ENCODE measurements at regions not wholly inside any gene's neighbourhood (a gene's known extent, or its start where the extent isn't known, plus 50 kb on each side); places are given as distances from the start of the nearest gene placed in this dataset.

- Mint-ChIP-seq H3K27ac (no peak overlapping the region), H3K4me3 (no peak overlapping the region), H3K36me3 (ENCODE audit: low read depth) (no peaks in the 10 kb centered on the region), H3K27me3 (peaks cover 6% of the 10 kb centered on the region), H3K4me1 (no peaks in the 10 kb centered on the region), H3K9me3 (no peaks in the 10 kb centered on the region)
- CTCF ChIA-PET = no interaction called here
- DNase-seq = no peak
- POLR2A ChIA-PET = no interaction called here
Observed at GRCh38 chr7:96407427-96407826, 85.5 kb upstream of the SLC25A13 start.

GRCh38 chr7:96402913-96403312 lies 81.0 kb upstream of the SLC25A13 start:
- Mint-ChIP-seq H3K9me3 (no peaks in the 10 kb centered on the region), H3K4me1 (no peaks in the 10 kb centered on the region), H3K4me3 (no peak overlapping the region), H3K27me3 (peaks cover 12% of the 10 kb centered on the region), H3K27ac (no peak overlapping the region), H3K36me3 (ENCODE audit: low read depth) (no peaks in the 10 kb centered on the region)
- ChIA-PET POLR2A (no interaction called here), CTCF (no interaction called here)
- no peak for DNase-seq

GRCh38 chr7:96401200-96401599 lies 79.3 kb upstream of the SLC25A13 start:
- POLR2A ChIA-PET = no interaction called here
- no peaks in the 10 kb centered on the region for H3K9me3 Mint-ChIP-seq
- no peaks in the 10 kb centered on the region for H3K4me1 Mint-ChIP-seq
- CTCF ChIA-PET = no interaction called here
- no peak for DNase-seq
- H3K4me3 Mint-ChIP-seq = no peak overlapping the region
- H3K27me3 Mint-ChIP-seq = peaks cover 14% of the 10 kb centered on the region
- H3K36me3 Mint-ChIP-seq (ENCODE audit: low read depth) = no peaks in the 10 kb centered on the region
- H3K27ac Mint-ChIP-seq = no peak overlapping the region

GRCh38 chr7:96400518-96400917 lies 78.6 kb upstream of the SLC25A13 start:
- CTCF ChIA-PET = no interaction called here

GRCh38 chr7:96400001-96400400 lies 78.1 kb upstream of the SLC25A13 start:
- Mint-ChIP-seq H3K9me3 (no peaks in the 10 kb centered on the region), H3K36me3 (ENCODE audit: low read depth) (no peaks in the 10 kb centered on the region), H3K27ac (no peak overlapping the region), H3K4me1 (no peaks in the 10 kb centered on the region), H3K27me3 (peaks cover 14% of the 10 kb centered on the region), H3K4me3 (no peak overlapping the region)
- DNase-seq = no peak
- CTCF ChIA-PET = no interaction called here
- POLR2A ChIA-PET = no interaction called here

More at GRCh38 chr7:96400518-96400917, 78.6 kb upstream of the SLC25A13 start:
- POLR2A ChIA-PET = no interaction called here
- DNase-seq = no peak
- no peaks in the 10 kb centered on the region for H3K36me3 Mint-ChIP-seq (ENCODE audit: low read depth)
- no peaks in the 10 kb centered on the region for H3K9me3 Mint-ChIP-seq
- no peak overlapping the region for H3K4me3 Mint-ChIP-seq
- H3K27me3 Mint-ChIP-seq = peaks cover 14% of the 10 kb centered on the region
- no peaks in the 10 kb centered on the region for H3K4me1 Mint-ChIP-seq
- no peak overlapping the region for H3K27ac Mint-ChIP-seq

GRCh38 chr7:96397936-96398598 lies 76.2 kb upstream of the SLC25A13 start:
- H3K4me3 Mint-ChIP-seq = no peak overlapping the region
- ChIA-PET POLR2A (no interaction called here), CTCF (no interaction called here)
- peaks cover 12% of the 10 kb centered on the region for H3K27me3 Mint-ChIP-seq
- H3K9me3 Mint-ChIP-seq = no peaks in the 10 kb centered on the region
- no peaks in the 10 kb centered on the region for H3K36me3 Mint-ChIP-seq (ENCODE audit: low read depth)
- no peaks in the 10 kb centered on the region for H3K4me1 Mint-ChIP-seq
- H3K27ac Mint-ChIP-seq = no peak overlapping the region
- DNase-seq = no peak

GRCh38 chr7:96388620-96389383 lies 66.9 kb upstream of the SLC25A13 start:
- no peaks in the 10 kb centered on the region for H3K4me1 Mint-ChIP-seq

GRCh38 chr7:96388166-96388565 lies 66.3 kb upstream of the SLC25A13 start:
- Mint-ChIP-seq H3K27ac (no peak overlapping the region), H3K4me1 (no peaks in the 10 kb centered on the region), H3K9me3 (no peaks in the 10 kb centered on the region), H3K36me3 (ENCODE audit: low read depth) (no peaks in the 10 kb centered on the region), H3K27me3 (peaks cover 4% of the 10 kb centered on the region), H3K4me3 (no peak overlapping the region)
- ChIA-PET POLR2A (no interaction called here), CTCF (no interaction called here)
- DNase-seq = no peak

More at GRCh38 chr7:96388620-96389383, 66.9 kb upstream of the SLC25A13 start:
- CTCF ChIA-PET = no interaction called here
- DNase-seq = no peak
- POLR2A ChIA-PET = no interaction called here
- Mint-ChIP-seq H3K36me3 (ENCODE audit: low read depth) (no peaks in the 10 kb centered on the region), H3K27me3 (peaks cover 4% of the 10 kb centered on the region), H3K27ac (no peak overlapping the region), H3K4me3 (no peak overlapping the region), H3K9me3 (no peaks in the 10 kb centered on the region)

- H3K9me3 Mint-ChIP-seq = no peaks in the 10 kb centered on the region
- no peak overlapping the region for H3K4me3 Mint-ChIP-seq
- H3K27ac Mint-ChIP-seq = no peak overlapping the region
- no peaks in the 10 kb centered on the region for H3K4me1 Mint-ChIP-seq
- ChIA-PET POLR2A (no interaction called here), CTCF (no interaction called here)
- H3K27me3 Mint-ChIP-seq = no peaks in the 10 kb centered on the region
- H3K36me3 Mint-ChIP-seq (ENCODE audit: low read depth) = no peaks in the 10 kb centered on the region
- DNase-seq = no peak
Observed at GRCh38 chr7:96380111-96380512, 58.2 kb upstream of the SLC25A13 start.

GRCh38 chr7:96377399-96377798 lies 55.5 kb upstream of the SLC25A13 start:
- no peak for DNase-seq
- H3K9me3 Mint-ChIP-seq = no peaks in the 10 kb centered on the region
- H3K36me3 Mint-ChIP-seq (ENCODE audit: low read depth) = no peaks in the 10 kb centered on the region
- ChIA-PET POLR2A (no interaction called here), CTCF (no interaction called here)
- H3K27me3 Mint-ChIP-seq = no peaks in the 10 kb centered on the region
- no peak overlapping the region for H3K27ac Mint-ChIP-seq
- no peaks in the 10 kb centered on the region for H3K4me1 Mint-ChIP-seq
- H3K4me3 Mint-ChIP-seq = no peak overlapping the region
